GM23248 (cell line): ENCODE measurements at regions not wholly inside any gene's neighbourhood (a gene's known extent, or its start where the extent isn't known, plus 50 kb on each side); places are given as distances from the start of the nearest gene placed in this dataset.

Source experiments
- DNase-seq: peaks from one replicate; pipeline ENCODE4 v3.0.0-alpha.2; 2015
- H2AFZ ChIP-seq: fragments of 200-600 bp; sonication (generic); 2 replicates; pipeline ENCODE4 v1.6.1; 2016; ENCODE audit warnings: antibody characterized with exemption
- H3F3A ChIP-seq: fragments of 200-600 bp; sonication (generic); 2 replicates; pipeline ENCODE4 v1.6.1; 2016; ENCODE audit warnings: mild to moderate bottlenecking, antibody characterized with exemption, mixed run types; ENCODE audit not compliant: insufficient read depth
- H3K27ac ChIP-seq: fragments of 200-600 bp; sonication (generic); 2 replicates; pipeline ENCODE4 v1.5.1; 2016; ENCODE audit warnings: mild to moderate bottlenecking
- H3K27me3 ChIP-seq: fragments of 200-600 bp; sonication (generic); replicated peaks from 2 replicates; pipeline ENCODE4 v1.6.1; 2016; ENCODE audit warnings: mild to moderate bottlenecking; ENCODE audit not compliant: insufficient read depth
- H3K36me3 ChIP-seq: fragments of 200-600 bp; sonication (generic); 2 replicates; pipeline ENCODE4 v1.6.1; 2016; ENCODE audit warnings: low read depth, mild to moderate bottlenecking
- H3K4me1 ChIP-seq: fragments of 200-600 bp; sonication (generic); 2 replicates; pipeline ENCODE4 v1.6.1; 2016; ENCODE audit warnings: mild to moderate bottlenecking; ENCODE audit not compliant: insufficient read depth
- H3K4me2 ChIP-seq: fragments of 200-600 bp; sonication (generic); one replicate; pipeline ENCODE4 v1.6.1; 2016; ENCODE audit warnings: mild to moderate bottlenecking; ENCODE audit not compliant: unreplicated experiment
- H3K4me3 ChIP-seq: fragments of 200-600 bp; sonication (generic); 2 replicates; pipeline ENCODE4 v1.5.1; 2016; ENCODE audit warnings: mild to moderate bottlenecking
- H3K79me2 ChIP-seq: fragments of 200-600 bp; sonication (generic); 2 replicates; pipeline ENCODE4 v1.6.1; 2016; ENCODE audit warnings: mild to moderate bottlenecking; ENCODE audit not compliant: insufficient read depth
- H3K9ac ChIP-seq: fragments of 200-600 bp; sonication (generic); 2 replicates; pipeline ENCODE4 v1.6.1; 2016; ENCODE audit warnings: mild to moderate bottlenecking
- H3K9me2 ChIP-seq: fragments of 200-600 bp; sonication (generic); 2 replicates; pipeline ENCODE4 v1.6.1; 2016; ENCODE audit warnings: mixed run types, mild to moderate bottlenecking, moderate library complexity; ENCODE audit not compliant: insufficient read depth
- H3K9me3 ChIP-seq: fragments of 200-600 bp; sonication (generic); one replicate; pipeline ENCODE4 v1.6.1; 2017; ENCODE audit warnings: low read depth
- H4K20me1 ChIP-seq: fragments of 200-600 bp; sonication (generic); 2 replicates; pipeline ENCODE4 v1.6.0; 2016; ENCODE audit not compliant: insufficient read depth
- EZH2 ChIP-seq: fragments of 200-600 bp; sonication (generic); IDR thresholded peaks from 2 replicates; pipeline ENCODE4 v1.6.1; 2018; ENCODE audit warnings: antibody characterized with exemption, mild to moderate bottlenecking; ENCODE audit not compliant: insufficient read depth, poor library complexity, severe bottlenecking
- EZH2phosphoT487 ChIP-seq: fragments of 200-600 bp; sonication (generic); IDR thresholded peaks from 2 replicates; pipeline ENCODE4 v1.6.1; 2018; ENCODE audit warnings: antibody characterized with exemption, moderate library complexity, mild to moderate bottlenecking, low read depth; ENCODE audit not compliant: insufficient read depth
- WGBS, 2 experiments: methylation state at CpG; one replicate each; pipeline ENCODE4 v1.1.6; 2015 to 2017; ENCODE audit warnings: low lambda C conversion rate in 2 of 2, low coverage in 1 of 2; ENCODE audit errors: missing lambda C conversion rate in 2 of 2; 5-methylcytosine and 5-hydroxymethylcytosine counted together
- in situ Hi-C: fragments of 300-500 bp; cut with MboI; formaldehyde crosslinking; loops from 2 replicates; pipeline ENCODE4 v1.15.0; 2020

DNA sequence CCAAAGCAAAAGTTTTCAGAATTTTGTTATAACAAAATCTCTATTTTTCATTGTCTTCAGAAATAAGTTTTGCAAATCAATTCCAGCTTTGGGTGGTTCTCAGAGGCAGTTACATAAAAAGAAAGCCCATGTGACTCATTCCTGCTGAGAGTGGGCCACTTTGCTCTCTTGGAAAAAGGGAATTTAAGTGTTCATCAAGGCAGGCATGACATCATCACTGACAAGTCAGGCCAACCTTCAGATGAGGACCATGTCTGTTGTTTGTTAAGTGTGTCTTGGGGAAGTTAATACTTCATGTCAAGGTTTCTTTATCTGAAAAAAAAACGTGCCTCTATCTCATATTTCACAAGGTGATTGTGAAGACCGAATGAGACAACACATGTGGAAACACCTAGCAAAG is 519.8 kb upstream of the TMPO start:
- Histone ChIP-seq H3K36me3 (no peaks in the 10 kb centered on the region), H3K27me3 (no peaks in the 10 kb centered on the region), H3K27ac (no peak overlapping the region), H2AFZ (no peak overlapping the region), H3K9me3 (no peaks in the 10 kb centered on the region), H3F3A (no peaks in the 10 kb centered on the region), H3K9ac (no peak overlapping the region), H3K4me2 (no peak overlapping the region), H3K79me2 (no peaks in the 10 kb centered on the region), H3K4me1 (no peaks in the 10 kb centered on the region), H4K20me1 (no peaks in the 10 kb centered on the region), H3K9me2 (no peaks in the 10 kb centered on the region), H3K4me3 (no peak overlapping the region)
- in situ Hi-C loops, result no loop called here
- WGBS, 2 experiments, result 4 to 5% methylated on average over 2 of the region's 2 CpGs
- no peak for DNase-seq
- no peak for TF ChIP-seq EZH2phosphoT487
- no peak for TF ChIP-seq EZH2

DNA sequence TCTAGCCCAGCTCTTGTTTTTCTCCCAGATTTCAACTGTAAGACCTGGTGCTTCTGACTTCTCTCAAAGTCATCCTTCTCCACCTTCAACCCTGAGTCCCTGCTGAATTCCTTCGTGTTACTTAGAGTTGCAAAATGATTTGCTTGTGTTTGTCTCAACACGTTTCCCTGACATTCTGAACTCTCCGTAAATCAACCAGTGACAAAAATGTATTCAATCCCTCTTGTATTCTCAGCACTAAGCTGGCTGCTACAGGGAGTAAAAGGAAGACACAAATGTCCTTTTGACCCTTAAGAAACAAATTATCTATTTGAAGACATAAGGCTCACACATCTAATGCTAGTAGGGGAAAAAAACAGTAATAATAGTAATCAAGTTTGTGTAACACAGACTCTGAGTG is 514.0 kb upstream of the TMPO start:
- no peaks in the 10 kb centered on the region for H3F3A ChIP-seq
- H3K9ac ChIP-seq, result no peak overlapping the region
- no peaks in the 10 kb centered on the region for H4K20me1 ChIP-seq
- H3K79me2 ChIP-seq, result no peaks in the 10 kb centered on the region
- H3K36me3 ChIP-seq, result no peaks in the 10 kb centered on the region
- H3K4me2 ChIP-seq, result no peak overlapping the region
- DNase-seq, result no peak
- H3K4me1 ChIP-seq, result no peaks in the 10 kb centered on the region
- H2AFZ ChIP-seq, result no peak overlapping the region
- H3K4me3 ChIP-seq, result no peak overlapping the region
- no peaks in the 10 kb centered on the region for H3K9me2 ChIP-seq
- no peak overlapping the region for H3K27ac ChIP-seq
- in situ Hi-C loops, result no loop called here
- TF ChIP-seq EZH2phosphoT487, result no peak
- TF ChIP-seq EZH2, result no peak
- WGBS, 2 experiments, result 6 to 11% methylated on average over 3 of the region's 3 CpGs
- H3K9me3 ChIP-seq, result no peaks in the 10 kb centered on the region
- no peaks in the 10 kb centered on the region for H3K27me3 ChIP-seq

- Histone ChIP-seq H3K4me2 (no peak overlapping the region), H2AFZ (no peak overlapping the region), H3K9me2 (no peaks in the 10 kb centered on the region), H4K20me1 (no peaks in the 10 kb centered on the region), H3K4me3 (no peak overlapping the region), H3K9ac (no peak overlapping the region), H3K9me3 (no peaks in the 10 kb centered on the region), H3K4me1 (no peaks in the 10 kb centered on the region), H3K79me2 (no peaks in the 10 kb centered on the region), H3F3A (no peaks in the 10 kb centered on the region), H3K36me3 (no peaks in the 10 kb centered on the region), H3K27me3 (no peaks in the 10 kb centered on the region), H3K27ac (no peak overlapping the region)
- 2 to 6% methylated on average over 7 to 9 of the region's 9 CpGs for WGBS, 2 experiments
- in situ Hi-C loops, result no loop called here
- DNase-seq, result peak; percentile 39
- TF ChIP-seq EZH2, result no peak
Observed at GRCh38 chr12:98002887-98003493, 512.4 kb upstream of the TMPO start.

DNA sequence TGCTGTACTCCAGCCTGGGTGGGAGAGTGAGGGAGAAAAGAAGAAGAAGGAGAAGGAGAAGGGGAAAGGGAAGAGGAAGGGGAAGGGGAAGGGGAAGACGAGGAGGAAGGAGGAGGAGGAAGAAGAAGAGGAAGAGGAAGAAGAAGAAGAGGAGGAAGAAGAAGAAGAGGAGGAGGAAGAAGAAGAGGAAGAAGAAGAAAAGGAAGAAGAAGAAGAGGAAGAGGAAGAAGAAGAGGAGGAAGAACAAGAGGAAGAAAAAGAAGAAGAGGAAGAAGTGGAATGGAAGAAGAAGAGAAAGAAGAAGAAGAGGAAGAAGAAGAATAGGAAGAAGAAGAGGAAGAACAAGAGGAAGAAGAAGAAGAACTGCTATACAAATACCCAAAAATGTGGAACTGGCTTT is 507.4 kb upstream of the TMPO start:
- no peak for TF ChIP-seq EZH2phosphoT487

GRCh38 chr12:98013560-98013959 is 501.8 kb upstream of the TMPO start:
- Histone ChIP-seq H3K4me3 (no peak overlapping the region), H3K4me1 (no peaks in the 10 kb centered on the region), H3K9ac (no peak overlapping the region), H3F3A (no peaks in the 10 kb centered on the region), H3K36me3 (no peaks in the 10 kb centered on the region), H4K20me1 (no peaks in the 10 kb centered on the region), H3K27ac (no peak overlapping the region), H3K9me3 (peaks cover 3% of the 10 kb centered on the region), H3K27me3 (no peaks in the 10 kb centered on the region), H3K79me2 (no peaks in the 10 kb centered on the region), H2AFZ (no peak overlapping the region), H3K9me2 (0 out of 2 replicates have a peak, but pooled peaks cover 2% of the 10 kb centered on the region), H3K4me2 (no peak overlapping the region)
- WGBS, 2 experiments, result 9 to 21% methylated on average over 5 of the region's 5 CpGs
- in situ Hi-C loops, result no loop called here
- DNase-seq, result no peak
- TF ChIP-seq EZH2phosphoT487, result no peak

More for the DNA sequence above, 507.4 kb upstream of the TMPO start:
- 13 to 17% methylated on average over 1 of the region's 1 CpG for WGBS, 2 experiments
- Histone ChIP-seq H3K36me3 (no peaks in the 10 kb centered on the region), H3K79me2 (no peaks in the 10 kb centered on the region), H3K4me3 (no peak overlapping the region), H3K9ac (no peak overlapping the region), H2AFZ (no peak overlapping the region), H3K9me3 (no peaks in the 10 kb centered on the region), H3K4me2 (no peak overlapping the region), H3F3A (no peaks in the 10 kb centered on the region), H3K27ac (no peak overlapping the region), H3K27me3 (no peaks in the 10 kb centered on the region), H3K4me1 (no peaks in the 10 kb centered on the region), H4K20me1 (no peaks in the 10 kb centered on the region), H3K9me2 (no peaks in the 10 kb centered on the region)
- in situ Hi-C loops, result no loop called here
- no peak for DNase-seq
